ENCODE measurements at regions not wholly inside any gene's neighbourhood (a gene's known extent, or its start where the extent isn't known, plus 50 kb on each side); places are given as distances from the start of the nearest gene placed in this dataset.

- TF ChIP-seq CTCF (conservative IDR thresholded peaks at IDR 0.05; ENCODE audit: low read depth in 2 of 2) (no peak), STAT1 (IDR thresholded peaks at IDR 0.05; ENCODE audit: unreplicated experiment) (no peak)
Observed at GRCh38 chr4:41487868-41488440, 50.0 kb upstream of the LIMCH1 start (continued).
